Endothelial cell of umbilical vein (primary cell): ENCODE measurements at regions not wholly inside any gene's neighbourhood (a gene's known extent, or its start where the extent isn't known, plus 50 kb on each side); places are given as distances from the start of the nearest gene placed in this dataset.
A peak's percentile ranks its signal among the peaks of the same experiment; 100 is the strongest.

ENCODE experiments used
- BruUV-seq: library from RNA; stranded (reverse); fragments of 400-500 nt; replicated peaks from 2 replicates; lab custom pipeline; 2021; lab: Mats Ljungman, UMichigan
- CTCF ChIA-PET: fragments of 300-600, 350-600 bp; sonication (Branson Sonifier 250); formaldehyde crosslinking; loops from one replicate; lab custom pipeline; 2021; ENCODE audit warnings: antibody characterized with exemption, inconsistent platforms; lab: Charles Lee
- POLR2A ChIA-PET: fragments of 300-600, 350-600 bp; sonication (Branson Sonifier 250); formaldehyde crosslinking; loops from one replicate; lab custom pipeline; 2021; ENCODE audit warnings: antibody characterized with exemption, inconsistent platforms; lab: Charles Lee
- DNase-seq: peaks from one replicate; pipeline ENCODE4 v3.0.0-alpha.2; 2011; ENCODE audit warnings: low read depth, low spot score
- FAIRE-seq: peaks from 2 replicates; lab custom pipeline; 2011; peaks lifted over from hg19 to GRCh38; lab: Jason Lieb, UNC
- H2AFZ ChIP-seq: 2 replicates; pipeline ENCODE4 v1.6.0; 2012; ENCODE audit warnings: low read depth, low read length, control low read depth, inconsistent platforms
- H3K27ac ChIP-seq: 2 replicates; pipeline ENCODE4 v1.5.1; 2011; ENCODE audit warnings: low read depth, mild to moderate bottlenecking, control low read depth, low read length, moderate library complexity; ENCODE audit not compliant: insufficient read depth
- H3K27me3 ChIP-seq, 2 experiments: 2 replicates each; pipeline versions ENCODE4 v1.6.0 to v1.6.1; 2011; ENCODE audit warnings: low read length in 2 of 2, mixed read lengths in 1 of 2; ENCODE audit not compliant: control insufficient read depth in 2 of 2, insufficient read depth in 2 of 2
- H3K36me3 ChIP-seq, 2 experiments: 2 replicates in 1 of 2; 3 replicates in 1 of 2; pipeline ENCODE4 v1.5.1; 2011; ENCODE audit warnings: low read length in 2 of 2, mild to moderate bottlenecking in 1 of 2, moderate library complexity in 1 of 2; ENCODE audit not compliant: control insufficient read depth in 2 of 2, insufficient read depth in 2 of 2; ENCODE audit errors: extremely low read depth in 1 of 2
- H3K4me1 ChIP-seq: 3 replicates; pipeline ENCODE4 v1.5.1; 2011; ENCODE audit warnings: mild to moderate bottlenecking, low read length; ENCODE audit not compliant: control insufficient read depth, insufficient read depth; ENCODE audit errors: extremely low read depth
- H3K4me2 ChIP-seq: 2 replicates; pipeline ENCODE4 v1.6.1; 2011; ENCODE audit warnings: low read length, control low read depth, mixed read lengths; ENCODE audit not compliant: insufficient read depth
- H3K4me3 ChIP-seq, 3 experiments: fragments of 200-600 bp in 1 of 3; sonication (generic), shearing (Covaris generic) in 1 of 3; replicated peaks in 1 of 3; 2 replicates each; pipeline ENCODE4 v1.5.1; 2011 to 2016; ENCODE audit warnings: control low read depth in 3 of 3, low read length in 3 of 3, mild to moderate bottlenecking in 2 of 3, inconsistent platforms in 1 of 3, low read depth in 1 of 3, moderate library complexity in 1 of 3; ENCODE audit not compliant: insufficient read depth in 1 of 3
- H3K79me2 ChIP-seq: 2 replicates; pipeline ENCODE4 v1.6.0; 2012; ENCODE audit warnings: low read length, inconsistent platforms; ENCODE audit not compliant: control insufficient read depth, insufficient read depth
- H3K9ac ChIP-seq: replicated peaks from 2 replicates; pipeline ENCODE3; 2011; ENCODE audit warnings: low read length, control low read depth; ENCODE audit not compliant: insufficient read depth; ENCODE audit errors: extremely low read depth
- H3K9me1 ChIP-seq: replicated peaks from 3 replicates; pipeline ENCODE4 v1.6.0; 2011; ENCODE audit warnings: mild to moderate bottlenecking, low read length; ENCODE audit not compliant: control insufficient read depth, insufficient read depth; ENCODE audit errors: extremely low read depth
- H3K9me3 ChIP-seq: replicated peaks from 2 replicates; pipeline ENCODE4 v1.5.1; 2012; ENCODE audit warnings: low read length, inconsistent platforms; ENCODE audit not compliant: control insufficient read depth, insufficient read depth
- H4K20me1 ChIP-seq: replicated peaks from 2 replicates; pipeline ENCODE3; 2011; ENCODE audit warnings: mild to moderate bottlenecking, low read length; ENCODE audit not compliant: control insufficient read depth, insufficient read depth; ENCODE audit errors: extremely low read depth
- EZH2 ChIP-seq: IDR thresholded peaks from 2 replicates; pipeline ENCODE4 v1.6.1; 2012; ENCODE audit warnings: borderline replicate concordance, low read depth, mild to moderate bottlenecking, moderate library complexity, low read length, inconsistent platforms; ENCODE audit not compliant: severe bottlenecking
- FOS ChIP-seq: IDR thresholded peaks from 2 replicates; pipeline ENCODE4 v1.6.1; 2011; ENCODE audit warnings: mild to moderate bottlenecking, low read length, moderate library complexity, borderline replicate concordance; ENCODE audit not compliant: insufficient read depth
- GATA2 ChIP-seq: IDR thresholded peaks from 2 replicates; pipeline ENCODE4 v1.7.0; 2011; ENCODE audit warnings: low read depth, mild to moderate bottlenecking, moderate library complexity, mixed read lengths, low read length; ENCODE audit not compliant: insufficient read length, insufficient read depth
- JUN ChIP-seq: IDR thresholded peaks from 2 replicates; pipeline ENCODE4 v1.6.1; 2011; ENCODE audit warnings: borderline replicate concordance, low read depth; ENCODE audit not compliant: insufficient read length, insufficient read depth
- MAX ChIP-seq: IDR thresholded peaks from 2 replicates; pipeline ENCODE4 v1.6.1; 2011; ENCODE audit not compliant: insufficient read depth, insufficient read length
- POLR2A ChIP-seq: IDR thresholded peaks from 2 replicates; pipeline ENCODE4 v1.6.1; 2012; ENCODE audit warnings: low read depth, mild to moderate bottlenecking, control low read depth, low read length
- POLR2AphosphoS5 ChIP-seq: IDR thresholded peaks from 2 replicates; pipeline ENCODE4 v1.6.1; 2012; ENCODE audit warnings: low read depth, mild to moderate bottlenecking, control low read depth, low read length, moderate library complexity; ENCODE audit not compliant: insufficient read depth
- dilution Hi-C: fragments of 300-500 bp; cut with MboI; formaldehyde crosslinking; loops from one replicate; pipeline ENCODE4 v1.15.0; 2019; ENCODE audit warnings: low sequenced_read_pairs; ENCODE audit not compliant: extremely low pct_ligation_motif_present
- intact Hi-C: fragments of 100-400 bp; cut with micrococcal nuclease; formaldehyde crosslinking; loops from one replicate; pipeline ENCODE4 v1.10.0; 2022

- no peak overlapping the region for H3K4me3 ChIP-seq
- no peaks in the 10 kb centered on the region for H3K9me3 ChIP-seq
- H3K4me1 ChIP-seq: peaks cover 41% of the 10 kb centered on the region
- no peaks in the 10 kb centered on the region for H3K9me1 ChIP-seq
- dilution Hi-C loops (no loop called here), intact Hi-C loops (loop anchor here (1.0 to 5.0 kb wide), 7 partner anchors 37 to 381 kb away; partner anchors contain the start of gene SMIM15)
- TF ChIP-seq POLR2A (no peak), MAX (no peak), EZH2 (no peak), POLR2AphosphoS5 (no peak), FOS (no peak), JUN (no peak)
- peak overlapping the region; percentile 29 for H3K27ac ChIP-seq
- no TSS peak for BruUV-seq
- CTCF ChIA-PET: interaction anchor here (0.9 to 4.9 kb wide), 13 partner anchors 13 to 382 kb away, joined by 3 to 58 read pairs (median 4); partner anchors contain the start of gene ZSWIM6
- no peak for FAIRE-seq
- peak overlapping the region; percentile 38 for H3K4me2 ChIP-seq
- no peak overlapping the region for H3K9ac ChIP-seq
- H2AFZ ChIP-seq: no peak overlapping the region
- H4K20me1 ChIP-seq: no peaks in the 10 kb centered on the region
- no peaks in the 10 kb centered on the region for H3K36me3 ChIP-seq
- no peaks in the 10 kb centered on the region for H3K27me3 ChIP-seq
- no peak for DNase-seq
- H3K79me2 ChIP-seq: no peaks in the 10 kb centered on the region
- POLR2A ChIA-PET: interaction anchor here (1.1 to 1.4 kb wide), 2 partner anchors 52 to 54 kb away, joined by 5 read pairs; partner anchors contain the start of gene ZSWIM6
Measured at GRCh38 chr5:61277781-61278180, 54.3 kb upstream of the ZSWIM6 start.

GRCh38 chr5:61279725-61280124 lies 52.3 kb upstream of the ZSWIM6 start:
- intact Hi-C loops: loop anchor here (1.0 to 5.0 kb wide), 4 partner anchors 117 to 317 kb away; partner anchors contain the start of gene SMIM15
- H3K79me2 ChIP-seq: no peaks in the 10 kb centered on the region
- no peak overlapping the region for H3K27ac ChIP-seq
- H3K9me3 ChIP-seq: no peaks in the 10 kb centered on the region
- POLR2A ChIA-PET: interaction anchor here (0.6 to 1.4 kb wide), 2 partner anchors 52 to 55 kb away, joined by 3 to 4 read pairs; partner anchors contain the start of gene ZSWIM6
- no peaks in the 10 kb centered on the region for H4K20me1 ChIP-seq
- no TSS peak for BruUV-seq
- H2AFZ ChIP-seq: no peak overlapping the region
- no peak overlapping the region for H3K9ac ChIP-seq
- peaks cover 41% of the 10 kb centered on the region for H3K4me1 ChIP-seq
- FAIRE-seq (no peak), DNase-seq (no peak)
- CTCF ChIA-PET: interaction anchor here (0.6 to 2.0 kb wide), 8 partner anchors 11 to 51 kb away, joined by 3 to 17 read pairs (median 4); no protein-coding TSS in a partner anchor
- H3K4me2 ChIP-seq: peak overlapping the region; percentile 14
- no peak for TF ChIP-seq JUN
- no peak for TF ChIP-seq GATA2
- TF ChIP-seq FOS: no peak
- H3K27me3 ChIP-seq: no peaks in the 10 kb centered on the region
- H3K4me3 ChIP-seq: no peak overlapping the region
- dilution Hi-C loops: no loop called here
- no peaks in the 10 kb centered on the region for H3K36me3 ChIP-seq
- no peaks in the 10 kb centered on the region for H3K9me1 ChIP-seq
